Activated T-helper 2 cell treated with anti-CD3 and anti-CD28 coated beads, Interferon-gamma antibody, Interleukin-2, Interleukin-4, amounts not matched to agents 10 μg/mL and 5 μg/mL and 100 μg/mL, durations not matched to agents 14 hours and 24 hours and 36 hours (primary cell): ENCODE measurements at regions not wholly inside any gene's neighbourhood (a gene's known extent, or its start where the extent isn't known, plus 50 kb on each side); places are given as distances from the start of the nearest gene placed in this dataset.

Experiments used
- DNase-seq: peaks from one replicate; pipeline ENCODE4 v3.0.0; 2021; ENCODE audit warnings: low spot score
- H3K27ac Mint-ChIP-seq: one replicate; pipeline ENCODE4 v1.8.0; 2021; ENCODE audit warnings: mixed read lengths
- H3K27me3 Mint-ChIP-seq: one replicate; pipeline ENCODE4 v1.8.0; 2021; ENCODE audit warnings: low read depth, mixed read lengths
- H3K36me3 Mint-ChIP-seq: one replicate; pipeline ENCODE4 v1.8.0; 2021; ENCODE audit warnings: low read depth, mixed read lengths
- H3K4me1 Mint-ChIP-seq: one replicate; pipeline ENCODE4 v1.8.0; 2021; ENCODE audit warnings: low read depth, mixed read lengths
- H3K4me3 Mint-ChIP-seq: one replicate; pipeline ENCODE4 v1.8.0; 2021; ENCODE audit warnings: low read depth, mild to moderate bottlenecking, moderate library complexity, mixed read lengths
- H3K9me3 Mint-ChIP-seq: one replicate; pipeline ENCODE4 v1.8.0; 2021; ENCODE audit warnings: mixed read lengths
- intact Hi-C: fragments of 100-400 bp; cut with micrococcal nuclease; formaldehyde crosslinking; loops from one replicate; pipeline ENCODE4 v1.15.1; 2023

- Mint-ChIP-seq H3K27ac (no peak overlapping the region), H3K9me3 (no peaks in the 10 kb centered on the region), H3K27me3 (no peaks in the 10 kb centered on the region), H3K4me1 (no peaks in the 10 kb centered on the region), H3K4me3 (no peak overlapping the region), H3K36me3 (no peaks in the 10 kb centered on the region)
- DNase-seq = no peak
- intact Hi-C loops = no loop called here
Observed at GRCh38 chr9:81389569-81389993, 299.8 kb downstream of the TLE1 start.

- no peak for DNase-seq
- Mint-ChIP-seq H3K4me3 (no peak overlapping the region), H3K27me3 (no peaks in the 10 kb centered on the region), H3K27ac (no peak overlapping the region), H3K36me3 (no peaks in the 10 kb centered on the region), H3K4me1 (no peaks in the 10 kb centered on the region), H3K9me3 (no peaks in the 10 kb centered on the region)
- intact Hi-C loops = no loop called here
Observed at GRCh38 chr9:81388831-81389230, 300.5 kb downstream of the TLE1 start.

DNA sequence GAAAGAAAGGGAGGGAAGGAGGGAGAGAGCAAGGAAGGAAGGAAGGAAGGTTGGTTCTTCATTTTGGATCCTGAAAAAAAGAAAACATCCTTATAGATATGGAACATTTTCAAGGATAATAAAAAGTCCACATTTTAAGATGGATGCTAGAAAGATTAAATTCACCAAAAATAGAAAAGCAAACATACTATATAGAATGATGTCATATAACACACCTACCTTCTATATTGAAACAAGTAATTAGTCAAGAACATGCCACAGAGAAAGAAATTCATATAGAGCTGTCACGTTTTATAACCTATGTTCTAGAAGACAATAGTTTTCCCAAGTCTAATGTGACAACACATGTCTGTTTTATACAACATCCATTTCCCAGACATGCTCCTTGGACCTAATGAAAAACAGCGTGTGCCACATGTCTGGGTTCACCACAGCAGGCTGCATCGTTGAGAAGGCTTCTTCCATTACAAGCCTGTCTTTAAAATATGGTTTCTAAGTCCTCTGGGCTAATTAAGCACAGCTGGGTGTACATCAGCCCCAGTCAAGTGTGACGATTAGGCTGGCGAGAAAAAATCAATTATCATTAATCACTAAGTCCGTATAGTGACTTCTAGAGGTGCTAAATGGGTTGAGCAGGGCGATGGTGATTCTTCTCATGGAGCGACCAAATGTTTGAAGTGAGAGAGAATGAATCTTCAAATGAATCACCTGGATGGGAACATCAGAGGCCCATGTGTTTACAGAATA is 301.8 kb downstream of the TLE1 start:
- DNase-seq = no peak
- Mint-ChIP-seq H3K4me1 (no peaks in the 10 kb centered on the region), H3K36me3 (no peaks in the 10 kb centered on the region), H3K27me3 (no peaks in the 10 kb centered on the region), H3K9me3 (no peaks in the 10 kb centered on the region), H3K4me3 (no peak overlapping the region), H3K27ac (no peak overlapping the region)
- intact Hi-C loops = no loop called here

- no peaks in the 10 kb centered on the region for H3K27me3 Mint-ChIP-seq
- H3K4me3 Mint-ChIP-seq = no peak overlapping the region
- intact Hi-C loops = no loop called here
- H3K36me3 Mint-ChIP-seq = no peaks in the 10 kb centered on the region
- DNase-seq = no peak
- no peak overlapping the region for H3K27ac Mint-ChIP-seq
- H3K9me3 Mint-ChIP-seq = no peaks in the 10 kb centered on the region
- no peaks in the 10 kb centered on the region for H3K4me1 Mint-ChIP-seq
Observed at GRCh38 chr9:81384911-81385310, 304.4 kb downstream of the TLE1 start.

GRCh38 chr9:81382281-81382680 is 307.1 kb downstream of the TLE1 start:
- Mint-ChIP-seq H3K4me1 (no peaks in the 10 kb centered on the region), H3K9me3 (no peaks in the 10 kb centered on the region), H3K27ac (no peak overlapping the region), H3K27me3 (no peaks in the 10 kb centered on the region), H3K4me3 (no peak overlapping the region), H3K36me3 (no peaks in the 10 kb centered on the region)
- intact Hi-C loops = no loop called here
- no peak for DNase-seq

- Mint-ChIP-seq H3K4me3 (no peak overlapping the region), H3K27me3 (no peaks in the 10 kb centered on the region), H3K9me3 (no peaks in the 10 kb centered on the region), H3K36me3 (no peaks in the 10 kb centered on the region), H3K4me1 (no peaks in the 10 kb centered on the region), H3K27ac (no peak overlapping the region)
- DNase-seq = no peak
- intact Hi-C loops = no loop called here
Observed at GRCh38 chr9:81381694-81382093, 307.7 kb downstream of the TLE1 start.

DNA sequence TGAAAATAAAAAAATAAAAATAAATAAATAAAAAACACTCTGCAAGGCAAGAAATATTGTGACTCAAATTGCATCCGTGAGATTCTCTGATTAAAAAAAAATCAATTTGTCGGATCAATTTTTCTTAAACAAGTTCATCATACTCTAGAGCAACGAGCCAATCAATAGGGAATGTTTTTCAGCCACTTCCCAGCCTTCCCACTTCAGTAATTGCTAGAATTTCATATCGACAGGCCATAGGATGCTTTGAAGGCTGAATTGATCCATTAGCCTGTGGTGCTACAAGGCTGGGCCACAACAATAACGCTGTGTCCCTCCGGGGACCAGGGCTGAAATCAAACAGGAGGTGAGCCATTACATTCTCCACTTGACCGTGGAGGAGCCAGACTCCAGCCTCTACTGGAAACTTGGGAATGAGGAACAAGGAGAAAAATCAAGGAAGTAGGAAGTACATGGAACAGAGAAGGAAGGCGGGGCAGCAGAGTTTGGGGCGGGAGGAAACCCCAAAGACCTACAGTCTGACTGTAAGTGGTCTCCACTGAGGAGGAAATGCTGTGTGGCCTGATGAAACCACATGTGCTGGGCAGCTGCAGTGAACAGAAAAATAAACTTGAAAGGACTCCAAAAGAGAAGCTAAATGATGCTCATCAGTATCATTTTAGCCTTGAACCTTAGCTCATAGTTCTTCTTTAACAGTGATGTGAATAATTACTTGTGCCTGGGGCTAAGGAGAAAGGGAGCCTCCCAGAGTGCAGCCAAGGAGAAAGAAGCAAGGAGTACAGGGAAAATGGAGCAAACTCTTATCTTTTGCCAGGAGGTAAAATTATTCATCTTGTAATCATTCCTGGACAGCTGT is 308.6 kb downstream of the TLE1 start:
- Mint-ChIP-seq H3K4me3 (no peak overlapping the region), H3K9me3 (no peaks in the 10 kb centered on the region), H3K27ac (no peak overlapping the region), H3K27me3 (no peaks in the 10 kb centered on the region), H3K4me1 (no peaks in the 10 kb centered on the region), H3K36me3 (no peaks in the 10 kb centered on the region)
- DNase-seq = no peak
- intact Hi-C loops = no loop called here

DNA sequence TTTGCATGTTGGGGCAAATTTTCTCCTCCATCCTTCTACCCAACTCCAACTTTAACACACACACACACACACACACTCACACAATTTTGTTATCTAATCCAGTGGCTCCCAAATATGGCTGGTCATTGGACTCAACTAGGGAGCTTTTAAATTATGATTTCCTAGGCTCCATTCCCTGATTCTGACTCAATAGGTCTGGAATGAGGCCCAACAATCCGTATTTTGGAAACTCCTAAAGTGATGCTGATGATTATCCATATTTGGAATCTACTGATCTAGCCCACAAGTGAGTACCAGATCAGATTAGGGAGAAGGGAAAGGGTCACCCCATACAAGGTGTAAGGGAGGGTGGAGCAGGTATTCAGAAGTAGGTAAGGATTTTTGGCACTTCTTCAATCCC is 309.7 kb downstream of the TLE1 start:
- Mint-ChIP-seq H3K4me3 (no peak overlapping the region), H3K27ac (no peak overlapping the region)
- intact Hi-C loops = no loop called here

DNA sequence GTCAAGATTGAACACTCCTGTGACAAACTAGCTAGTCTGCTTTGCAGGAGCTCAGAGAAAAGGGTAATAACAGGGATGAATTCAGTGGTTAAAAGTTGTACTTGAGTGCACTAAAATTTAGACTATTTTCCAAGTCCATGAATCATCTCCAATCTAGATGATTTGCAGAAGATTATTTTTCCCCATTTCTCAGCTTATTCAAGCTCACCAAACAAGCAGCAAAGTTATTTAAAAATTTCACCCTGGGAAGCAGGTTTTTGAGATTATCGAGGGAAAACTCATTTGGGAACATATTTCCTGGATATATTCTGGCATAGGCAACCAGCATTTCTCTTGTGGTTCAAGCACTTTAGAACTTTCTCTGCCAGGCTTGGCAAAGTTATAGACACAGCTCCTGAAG is 311.4 kb downstream of the TLE1 start:
- Mint-ChIP-seq H3K9me3 (no peaks in the 10 kb centered on the region), H3K36me3 (no peaks in the 10 kb centered on the region), H3K4me1 (no peaks in the 10 kb centered on the region), H3K27me3 (no peaks in the 10 kb centered on the region), H3K4me3 (no peak overlapping the region), H3K27ac (no peak overlapping the region)
- DNase-seq = no peak
- intact Hi-C loops = no loop called here

More for the DNA sequence above, 309.7 kb downstream of the TLE1 start:
- Mint-ChIP-seq H3K36me3 (no peaks in the 10 kb centered on the region), H3K27me3 (no peaks in the 10 kb centered on the region), H3K4me1 (no peaks in the 10 kb centered on the region), H3K9me3 (no peaks in the 10 kb centered on the region)
- DNase-seq = no peak

- no peak for DNase-seq
- no peaks in the 10 kb centered on the region for H3K4me1 Mint-ChIP-seq
- H3K27ac Mint-ChIP-seq = no peak overlapping the region
- no peak overlapping the region for H3K4me3 Mint-ChIP-seq
- no peaks in the 10 kb centered on the region for H3K36me3 Mint-ChIP-seq
- H3K9me3 Mint-ChIP-seq = no peaks in the 10 kb centered on the region
- no peaks in the 10 kb centered on the region for H3K27me3 Mint-ChIP-seq
- intact Hi-C loops = no loop called here
Observed at GRCh38 chr9:81377320-81377719, 312.0 kb downstream of the TLE1 start.

- Mint-ChIP-seq H3K4me1 (no peaks in the 10 kb centered on the region), H3K36me3 (no peaks in the 10 kb centered on the region), H3K4me3 (no peak overlapping the region), H3K27ac (no peak overlapping the region), H3K27me3 (no peaks in the 10 kb centered on the region), H3K9me3 (no peaks in the 10 kb centered on the region)
- intact Hi-C loops = no loop called here
- DNase-seq = no peak
Observed at GRCh38 chr9:81375187-81376100, 313.9 kb downstream of the TLE1 start.

DNA sequence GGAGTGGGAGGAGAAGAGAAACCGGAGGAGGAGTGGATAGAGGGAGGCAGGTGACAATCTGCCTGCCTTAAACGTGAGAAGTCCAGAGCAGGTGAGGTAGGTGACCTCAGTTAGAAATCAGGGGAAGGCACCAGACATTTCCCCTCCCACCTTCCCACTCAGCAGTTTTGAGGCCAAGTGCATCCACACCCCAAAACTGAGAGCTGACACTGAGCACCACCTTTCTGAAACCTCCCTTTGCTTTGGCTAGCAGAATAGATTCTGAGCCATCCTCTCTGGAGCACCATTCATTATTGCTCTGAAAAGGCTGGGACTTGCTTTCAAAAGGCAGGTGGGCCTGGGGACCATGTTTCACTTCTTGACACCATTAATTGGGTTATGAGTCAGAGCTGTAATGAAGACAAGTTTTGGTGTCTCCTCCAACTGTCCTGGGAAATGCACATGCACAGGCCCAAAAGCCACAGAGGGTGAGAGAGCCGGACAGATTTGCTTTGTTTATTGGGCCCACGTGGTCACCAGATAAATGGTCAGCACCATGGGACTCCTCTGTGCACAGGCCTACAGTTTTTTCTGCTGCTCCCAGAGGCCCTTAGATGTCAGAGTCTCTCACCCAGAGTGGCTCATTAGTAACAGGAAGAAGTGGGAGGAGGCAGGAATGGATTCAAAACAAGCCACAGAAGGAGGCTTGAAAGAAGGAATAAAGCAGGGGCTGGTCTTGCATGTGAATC is 314.7 kb downstream of the TLE1 start:
- Mint-ChIP-seq H3K4me1 (no peaks in the 10 kb centered on the region), H3K27ac (no peak overlapping the region), H3K4me3 (no peak overlapping the region), H3K36me3 (no peaks in the 10 kb centered on the region), H3K9me3 (no peaks in the 10 kb centered on the region), H3K27me3 (no peaks in the 10 kb centered on the region)
- no peak for DNase-seq
- intact Hi-C loops = no loop called here
